DMS153 (cell line): ENCODE measurements at regions not wholly inside any gene's neighbourhood (a gene's known extent, or its start where the extent isn't known, plus 50 kb on each side); places are given as distances from the start of the nearest gene placed in this dataset.
"Not testable (repeated sequence)": the region's sequence is repeated elsewhere in the genome, so short reads cannot be mapped to it uniquely, and the experiment has no call there.

Experiments used
- DNase-seq: peaks from one replicate; lab custom pipeline; 2025; lab: John Stamatoyannopoulos, UW

GRCh38 chr3:187475613-187476012 is 107.4 kb downstream of the RTP4 start:
- not testable (repeated sequence) for DNase-seq

DNA sequence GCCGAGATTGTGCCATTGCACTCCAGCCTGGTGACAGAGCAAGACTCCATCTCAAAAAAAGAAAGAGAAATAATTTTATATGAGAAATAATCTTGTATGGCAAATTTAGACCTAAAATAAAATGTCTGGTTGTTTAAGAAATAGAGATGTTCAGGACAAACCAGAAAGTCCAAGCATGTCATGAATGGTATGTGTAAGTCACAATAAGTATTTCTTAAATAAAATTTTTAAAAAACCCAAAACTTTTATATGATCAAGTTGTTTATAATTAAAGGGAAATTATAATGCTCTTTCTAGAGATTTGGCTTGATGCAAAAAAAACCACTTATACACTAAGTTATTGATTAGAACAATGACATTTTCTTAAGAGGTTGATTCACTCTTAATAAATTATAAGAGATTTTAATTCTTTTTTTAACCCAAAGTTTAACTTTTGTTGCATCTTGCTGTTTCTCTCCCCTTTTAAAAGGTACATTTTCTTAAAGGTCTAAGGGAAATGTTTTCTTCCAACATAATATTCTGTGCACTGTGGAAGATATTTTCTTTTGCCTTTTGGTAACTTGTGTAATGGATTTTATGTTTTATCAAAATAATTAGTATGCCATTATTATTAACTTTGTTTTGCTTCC is 105.7 kb downstream of the RTP4 start:
- no peak for DNase-seq

DNA sequence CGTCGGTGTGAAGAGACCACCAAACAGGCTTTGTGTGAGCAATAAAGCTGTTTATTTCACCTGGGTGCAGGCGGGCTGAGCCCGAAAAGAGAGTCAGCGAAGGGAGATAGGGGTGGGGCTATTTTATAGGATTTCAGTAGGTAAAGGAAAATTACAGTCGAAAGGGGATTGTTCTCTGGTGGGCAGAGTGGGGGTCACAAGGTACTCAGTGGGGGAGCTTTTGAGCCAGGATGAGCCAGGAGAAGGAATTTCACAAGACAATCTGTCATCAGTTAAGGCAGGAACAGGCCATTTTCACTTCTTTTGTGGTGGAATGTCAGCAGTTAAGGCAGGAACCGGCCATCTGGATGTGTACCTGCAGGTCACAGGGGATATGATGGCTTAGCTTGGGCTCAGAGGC is 98.1 kb downstream of the RTP4 start:
- DNase-seq = not testable (repeated sequence)

- DNase-seq = no peak
Measured at GRCh38 chr3:187465503-187465902, 97.3 kb downstream of the RTP4 start.

- DNase-seq = no peak
Measured at GRCh38 chr3:187464682-187465081, 96.5 kb downstream of the RTP4 start.

DNA sequence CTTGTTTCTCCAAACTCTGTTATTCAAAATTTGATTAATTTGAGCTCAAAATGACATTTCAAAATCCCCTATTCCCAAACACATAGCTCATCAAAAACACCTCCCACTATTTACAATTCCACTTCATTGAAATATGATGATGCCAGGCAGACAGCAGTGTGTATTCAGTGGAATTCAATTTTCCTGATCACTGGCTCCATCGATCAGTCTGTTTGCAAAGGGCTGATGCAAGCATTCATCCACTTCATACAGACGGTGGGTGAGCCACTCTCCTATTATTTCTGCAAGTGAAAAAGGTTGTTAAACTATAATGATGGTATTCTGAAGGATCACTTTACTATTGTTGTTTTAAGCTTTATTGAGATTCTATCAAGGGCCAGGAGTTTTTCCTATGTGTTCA is 90.7 kb downstream of the RTP4 start:
- DNase-seq = no peak

DNA sequence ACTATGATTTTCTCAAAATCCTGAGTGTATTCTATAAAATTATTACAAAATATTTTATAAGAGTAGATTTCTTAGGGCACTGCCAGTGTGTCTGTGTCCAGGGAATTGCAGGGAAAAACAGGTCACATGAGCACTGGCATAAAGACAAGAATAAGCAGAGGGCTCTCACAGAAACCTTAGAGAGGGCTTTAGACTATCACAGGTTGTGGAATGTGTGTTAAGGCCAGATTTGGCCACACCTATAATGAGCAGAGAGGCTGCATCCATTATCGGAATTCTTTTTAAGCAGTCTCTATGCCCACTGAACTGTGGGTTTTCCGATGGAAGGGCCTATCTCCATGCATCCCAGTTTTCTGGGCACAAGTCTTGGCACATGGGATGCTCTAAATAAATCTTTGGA is 90.2 kb downstream of the RTP4 start:
- DNase-seq = no peak

GRCh38 chr3:187456250-187456649 is 88.1 kb downstream of the RTP4 start:
- peak; percentile 8 for DNase-seq

GRCh38 chr3:187454085-187454815 is 86.1 kb downstream of the RTP4 start:
- DNase-seq = no peak

GRCh38 chr3:187450431-187451190 is 82.4 kb downstream of the RTP4 start:
- DNase-seq = no peak

DNA sequence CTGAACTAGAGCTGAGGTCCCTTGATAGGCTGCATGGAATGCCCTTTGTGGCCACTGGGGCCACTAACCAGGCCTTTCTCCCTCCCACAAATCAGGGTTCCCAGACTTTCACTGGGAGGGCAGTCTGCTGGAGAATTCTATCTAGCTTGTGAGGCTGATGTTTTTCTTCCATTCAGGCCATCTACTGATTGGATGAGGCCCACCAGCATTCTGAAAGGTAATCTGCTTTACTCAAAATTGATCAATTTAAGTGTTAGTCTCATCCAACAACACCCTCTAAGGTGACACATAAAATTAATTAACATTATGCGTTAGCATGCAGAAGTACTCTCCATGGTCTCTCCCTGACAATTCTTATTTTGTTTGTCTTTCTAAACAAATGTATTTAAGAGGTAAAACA is 80.5 kb downstream of the RTP4 start:
- DNase-seq = no peak

DNA sequence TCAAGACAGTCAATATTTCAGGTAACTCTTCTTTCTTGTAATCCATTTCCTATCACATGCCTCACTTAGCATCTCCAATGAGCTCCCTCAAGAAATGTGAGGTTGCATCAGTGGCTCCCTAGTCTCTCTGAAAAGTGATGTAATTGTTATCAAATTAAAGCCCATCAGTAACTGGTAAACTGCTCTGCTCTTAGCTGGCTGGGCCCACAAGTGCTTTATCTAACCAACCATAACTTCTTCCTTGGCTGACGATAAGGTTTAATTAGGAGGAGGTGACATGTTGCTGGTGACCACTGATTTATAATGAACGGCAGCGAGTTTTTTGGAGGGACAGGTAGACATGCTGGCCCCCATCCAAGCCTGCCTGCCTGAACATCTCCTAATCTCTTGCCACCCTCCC is 79.6 kb downstream of the RTP4 start:
- no peak for DNase-seq

DNA sequence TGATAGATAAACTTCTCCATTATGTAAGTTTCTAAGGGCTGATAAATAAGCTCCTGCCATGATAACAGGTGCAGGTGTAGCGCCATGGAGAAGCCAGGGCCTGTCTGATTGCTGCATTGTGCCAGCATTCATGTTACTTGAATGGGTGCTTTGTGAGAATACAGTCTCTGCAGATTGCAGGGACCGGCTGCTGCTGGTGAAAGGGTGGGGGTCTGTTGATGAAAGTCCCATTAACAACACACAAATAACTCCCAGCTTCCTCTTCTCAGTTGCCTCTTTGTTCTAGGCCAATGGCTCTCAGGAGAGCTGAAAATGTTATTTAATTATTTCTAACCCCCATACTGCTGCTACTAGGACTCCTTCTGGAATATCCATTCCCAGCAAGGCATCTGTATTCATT is 77.2 kb downstream of the RTP4 start:
- DNase-seq = peak; percentile 26

DNA sequence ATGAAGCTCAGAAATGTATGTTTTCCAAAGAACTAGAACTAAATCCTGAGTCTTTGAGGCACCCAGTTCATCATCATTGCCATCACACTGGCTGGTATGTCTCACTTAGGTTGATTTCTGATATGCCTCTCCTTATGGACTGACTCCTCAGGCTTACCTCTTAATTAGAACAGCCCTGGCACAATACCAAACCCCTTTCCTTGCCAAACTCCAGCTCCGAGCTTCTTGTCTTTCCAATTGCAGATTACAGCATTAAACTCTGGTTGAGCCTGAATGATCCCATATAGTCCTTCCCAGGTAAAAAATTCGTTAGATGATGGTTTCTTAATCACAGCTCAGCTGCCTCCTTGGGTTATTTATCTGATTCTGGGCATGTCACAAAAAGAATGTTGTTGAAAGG is 66.3 kb downstream of the RTP4 start:
- no peak for DNase-seq

- DNase-seq = no peak
Measured at GRCh38 chr3:187430576-187430975, 62.4 kb downstream of the RTP4 start.
